Liver (tissue), 3 donors: ENCODE measurements at regions not wholly inside any gene's neighbourhood (a gene's known extent, or its start where the extent isn't known, plus 50 kb on each side); places are given as distances from the start of the nearest gene placed in this dataset.

Source experiments
- JUND ChIP-seq, 2 donors: IDR thresholded peaks; 2 replicates each; pipeline ENCODE4 v1.6.1; 2016; ENCODE audit warnings: antibody characterized with exemption in 2 of 2
- TF ChIP-seq, protein P1 (sequence below): IDR thresholded peaks from 2 replicates; pipeline ENCODE4 v1.6.1; 2016; ENCODE audit warnings: antibody characterized with exemption
- TF ChIP-seq, protein P2 (sequence below): IDR thresholded peaks from 2 replicates; pipeline ENCODE4 v1.6.1; 2016; ENCODE audit warnings: antibody characterized with exemption
- TF ChIP-seq, protein P3 (sequence below): fragments of 150-350 bp; IDR thresholded peaks from 2 replicates; pipeline ENCODE4 v1.5.1; 2017; ENCODE audit warnings: improper control_type of control experiment, low read depth, low read length; ENCODE audit not compliant: missing input control
- donor health status: healthy.
- donor health status: healthy.

DNA sequence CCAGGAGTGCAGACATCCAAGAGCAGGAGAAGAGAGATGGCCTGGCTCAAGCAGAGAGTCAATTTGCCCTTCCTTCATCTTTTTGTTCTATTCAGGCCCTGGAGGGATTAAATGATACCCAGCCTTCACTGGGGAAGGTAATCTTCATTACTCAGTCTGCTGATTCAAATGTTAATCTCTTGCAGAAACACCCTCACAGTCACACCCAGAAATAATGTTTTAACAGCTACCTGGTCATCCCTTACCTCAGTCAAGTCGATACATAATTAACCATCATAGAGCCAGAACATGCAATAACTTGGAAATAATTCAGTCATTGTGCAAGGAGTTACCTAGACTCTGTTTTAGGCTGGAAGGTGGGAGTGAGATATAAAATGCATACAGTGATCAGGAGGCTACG, 163.7 kb upstream of the TNP1 start:
- TF ChIP-seq JUND (IDR thresholded peaks at IDR 0.05), result no peak
- TF ChIP-seq, protein P1, sequence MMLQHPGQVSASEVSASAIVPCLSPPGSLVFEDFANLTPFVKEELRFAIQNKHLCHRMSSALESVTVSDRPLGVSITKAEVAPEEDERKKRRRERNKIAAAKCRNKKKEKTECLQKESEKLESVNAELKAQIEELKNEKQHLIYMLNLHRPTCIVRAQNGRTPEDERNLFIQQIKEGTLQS, result no peak
- TF ChIP-seq, protein P2, sequence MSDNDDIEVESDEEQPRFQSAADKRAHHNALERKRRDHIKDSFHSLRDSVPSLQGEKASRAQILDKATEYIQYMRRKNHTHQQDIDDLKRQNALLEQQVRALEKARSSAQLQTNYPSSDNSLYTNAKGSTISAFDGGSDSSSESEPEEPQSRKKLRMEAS, result no peak
- TF ChIP-seq, protein P3, sequence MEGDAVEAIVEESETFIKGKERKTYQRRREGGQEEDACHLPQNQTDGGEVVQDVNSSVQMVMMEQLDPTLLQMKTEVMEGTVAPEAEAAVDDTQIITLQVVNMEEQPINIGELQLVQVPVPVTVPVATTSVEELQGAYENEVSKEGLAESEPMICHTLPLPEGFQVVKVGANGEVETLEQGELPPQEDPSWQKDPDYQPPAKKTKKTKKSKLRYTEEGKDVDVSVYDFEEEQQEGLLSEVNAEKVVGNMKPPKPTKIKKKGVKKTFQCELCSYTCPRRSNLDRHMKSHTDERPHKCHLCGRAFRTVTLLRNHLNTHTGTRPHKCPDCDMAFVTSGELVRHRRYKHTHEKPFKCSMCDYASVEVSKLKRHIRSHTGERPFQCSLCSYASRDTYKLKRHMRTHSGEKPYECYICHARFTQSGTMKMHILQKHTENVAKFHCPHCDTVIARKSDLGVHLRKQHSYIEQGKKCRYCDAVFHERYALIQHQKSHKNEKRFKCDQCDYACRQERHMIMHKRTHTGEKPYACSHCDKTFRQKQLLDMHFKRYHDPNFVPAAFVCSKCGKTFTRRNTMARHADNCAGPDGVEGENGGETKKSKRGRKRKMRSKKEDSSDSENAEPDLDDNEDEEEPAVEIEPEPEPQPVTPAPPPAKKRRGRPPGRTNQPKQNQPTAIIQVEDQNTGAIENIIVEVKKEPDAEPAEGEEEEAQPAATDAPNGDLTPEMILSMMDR, result no peak
